NCI-H2029 (cell line): ENCODE measurements at regions not wholly inside any gene's neighbourhood (a gene's known extent, or its start where the extent isn't known, plus 50 kb on each side); places are given as distances from the start of the nearest gene placed in this dataset.

ENCODE experiments used
- DNase-seq: peaks from one replicate; lab custom pipeline; 2025; lab: John Stamatoyannopoulos, UW

DNA sequence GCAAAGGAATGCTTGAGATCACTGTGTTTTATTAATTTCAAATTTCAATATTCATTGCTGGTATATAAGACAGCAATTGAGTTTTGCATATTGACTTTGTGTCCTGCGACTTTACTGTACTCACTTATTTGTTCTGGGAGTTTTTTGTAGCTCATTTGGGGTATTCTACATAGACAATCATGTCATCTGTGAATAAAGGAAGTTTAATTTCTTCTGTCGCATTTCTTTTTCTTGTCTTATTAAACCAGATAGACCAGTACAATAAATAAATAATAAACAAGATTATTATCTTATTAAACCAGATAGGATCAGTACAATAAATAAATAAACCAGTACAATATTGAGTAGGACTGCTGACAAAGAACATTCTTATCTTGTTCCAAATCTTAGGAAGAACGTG, 448.2 kb downstream of the RPS24 start:
- DNase-seq: no peak

DNA sequence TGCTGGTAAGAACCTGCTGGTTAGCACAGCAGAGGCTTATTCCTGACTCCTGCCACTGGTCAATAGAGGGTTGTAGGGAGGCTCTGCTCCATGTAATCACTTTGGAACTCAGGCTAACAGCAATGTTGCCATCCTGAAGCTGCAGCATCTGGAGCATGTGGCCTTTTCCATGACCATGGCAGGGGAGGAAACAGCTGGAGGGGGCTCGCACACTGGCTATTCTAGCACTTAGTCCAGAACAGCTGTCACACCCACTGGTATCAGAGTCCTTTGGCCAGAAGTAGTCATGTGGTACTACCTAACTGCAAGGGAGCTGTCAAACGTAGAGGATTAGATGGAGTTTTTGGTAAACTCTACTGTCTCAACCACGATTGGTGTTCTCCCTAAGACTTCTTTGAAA, 450.0 kb downstream of the RPS24 start:
- DNase-seq: no peak

DNA sequence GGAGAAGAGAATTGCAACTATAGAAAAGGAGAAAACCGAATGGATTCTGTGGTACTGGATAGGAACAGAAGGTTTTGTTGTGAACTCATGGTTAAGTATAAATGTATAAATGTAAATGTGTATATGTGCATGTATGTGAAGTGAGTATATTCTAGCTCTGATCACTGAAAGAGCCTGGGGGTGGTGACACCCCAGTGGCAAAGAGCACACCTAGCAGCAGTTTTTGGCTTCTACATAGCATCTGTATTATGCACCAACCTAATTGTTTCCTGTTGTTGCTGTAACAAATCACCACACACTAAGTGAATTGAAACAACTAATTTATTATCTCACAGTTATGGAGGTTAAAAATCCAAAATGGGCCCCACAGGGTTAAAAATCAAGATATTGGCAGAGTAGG, 455.4 kb downstream of the RPS24 start:
- DNase-seq: no peak

DNA sequence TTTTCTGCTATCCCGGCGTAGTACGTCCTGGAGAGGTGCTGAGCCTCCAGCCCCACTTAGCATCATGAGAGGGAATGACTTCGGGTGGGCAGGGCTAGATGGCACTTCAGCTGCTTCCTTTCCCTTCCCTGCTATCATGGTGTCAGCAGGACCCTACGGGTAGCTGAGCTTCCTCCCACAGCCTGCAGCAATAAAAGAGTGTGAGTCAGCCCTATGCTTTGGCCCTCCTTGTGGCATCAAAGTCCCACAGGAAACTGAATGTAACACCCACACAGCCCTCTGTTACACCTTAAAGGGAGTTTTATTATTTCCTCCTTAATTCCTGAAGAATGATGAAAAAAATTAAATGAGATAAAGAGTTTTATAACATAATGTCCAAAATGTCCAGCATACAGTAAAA, 458.1 kb downstream of the RPS24 start:
- no peak for DNase-seq

DNA sequence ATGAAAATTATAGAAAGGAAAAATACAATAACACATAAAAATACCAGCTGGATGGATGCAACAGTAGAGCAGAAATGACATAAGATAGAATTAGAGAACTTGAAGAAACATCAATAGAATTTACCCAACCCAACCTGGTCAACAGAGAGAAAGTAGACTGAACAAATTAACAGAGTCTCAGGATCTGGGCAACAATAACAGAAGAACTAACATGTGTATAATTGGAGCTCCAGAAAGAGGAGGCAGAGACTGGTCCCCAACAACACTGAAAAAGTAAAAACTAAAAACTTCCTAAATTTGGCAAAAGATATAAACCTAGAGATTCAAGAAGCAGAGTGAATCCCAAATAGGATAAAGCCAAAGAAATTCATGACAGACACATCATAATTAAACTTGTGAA, 458.8 kb downstream of the RPS24 start:
- DNase-seq: no peak

DNA sequence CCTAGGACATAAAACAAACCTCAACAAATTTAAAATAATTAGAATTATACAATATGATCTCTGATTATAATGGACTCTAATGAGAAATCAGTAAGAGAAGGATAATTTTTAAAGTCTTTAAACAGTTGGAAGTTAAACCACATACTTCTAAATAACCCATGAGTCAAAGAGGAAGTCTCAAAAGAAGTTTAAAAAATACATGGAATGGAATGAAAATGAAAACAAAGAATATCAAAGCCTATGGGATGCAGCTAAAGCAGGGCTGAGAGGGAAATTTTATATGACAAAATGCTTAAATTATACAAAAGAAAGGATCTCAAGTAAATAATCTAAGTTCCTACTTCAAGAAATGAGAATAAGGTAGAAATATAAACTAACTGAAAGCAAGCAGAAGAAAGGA, 460.5 kb downstream of the RPS24 start:
- DNase-seq: no peak

DNA sequence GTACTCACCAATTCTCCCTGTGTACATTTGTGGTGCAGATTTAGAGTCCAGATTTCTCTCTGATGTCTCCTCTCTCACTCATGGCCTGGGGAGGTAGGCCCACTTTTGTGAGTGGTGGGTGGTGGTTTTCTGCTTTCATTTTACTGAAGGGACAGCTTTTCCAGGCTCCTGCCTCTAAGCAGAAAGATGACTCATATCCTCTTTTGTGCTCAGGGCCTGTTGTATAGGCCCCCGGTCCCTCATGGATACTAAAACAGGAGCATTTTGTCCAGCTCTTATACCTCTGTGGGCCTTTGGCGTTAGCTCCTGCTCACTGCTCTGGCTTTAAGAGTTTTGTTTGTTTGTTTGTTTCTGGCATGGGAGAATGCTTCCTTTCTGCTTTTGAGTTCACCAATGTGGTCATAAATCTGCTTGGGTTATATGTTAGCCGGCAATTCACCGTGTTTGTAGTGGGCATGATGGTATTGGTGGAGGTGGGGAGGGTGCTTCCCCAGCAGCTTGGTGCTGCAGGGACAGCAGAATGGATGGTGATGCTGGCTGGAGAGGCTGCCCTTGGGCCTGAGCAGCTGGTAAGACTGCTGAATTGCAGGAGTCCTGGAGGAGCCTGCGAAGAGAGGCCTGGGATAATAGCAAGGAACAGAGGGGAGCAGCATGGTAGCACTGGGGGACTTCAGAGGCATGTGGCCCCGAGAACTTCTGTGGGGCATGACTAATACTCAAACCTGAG, 468.7 kb downstream of the RPS24 start:
- DNase-seq: no peak

DNA sequence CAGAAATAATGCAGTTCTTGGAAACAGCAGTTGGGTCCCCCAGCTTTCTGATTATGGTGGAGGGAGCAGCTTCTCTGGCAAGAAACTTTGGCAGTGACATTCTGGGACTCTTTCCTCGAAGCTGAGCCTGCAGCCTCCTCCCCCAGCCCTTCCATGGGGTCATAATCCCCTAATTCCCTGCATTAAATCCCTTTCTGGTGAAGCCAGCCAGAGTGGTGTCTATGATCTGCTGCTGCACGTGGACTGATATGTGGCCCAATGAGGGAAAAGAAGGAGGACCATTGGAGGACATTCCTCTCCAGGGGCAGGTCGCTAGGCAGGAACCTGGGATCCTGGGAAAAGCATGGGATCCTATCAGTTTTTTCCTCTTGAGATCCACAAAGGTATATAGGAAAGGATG, 470.5 kb downstream of the RPS24 start:
- DNase-seq: no peak

DNA sequence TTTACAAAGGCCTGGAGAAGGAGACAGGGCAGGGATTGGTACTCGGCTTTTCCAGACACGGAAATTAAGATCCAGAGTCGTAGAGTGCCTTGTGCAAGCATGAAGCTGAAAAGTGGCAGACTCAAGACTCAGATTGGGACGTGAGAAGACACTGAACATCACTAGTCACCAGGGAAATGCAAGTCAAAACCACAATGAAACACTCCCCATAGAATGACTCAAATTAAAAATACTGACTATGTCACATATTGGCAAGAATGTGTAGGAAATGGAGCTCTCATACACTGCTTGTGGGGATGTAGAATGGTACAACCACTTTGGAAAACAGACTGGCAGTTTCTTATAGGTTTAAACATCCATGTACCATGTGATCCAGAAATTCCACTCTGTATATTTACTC, 472.0 kb downstream of the RPS24 start:
- DNase-seq: no peak

DNA sequence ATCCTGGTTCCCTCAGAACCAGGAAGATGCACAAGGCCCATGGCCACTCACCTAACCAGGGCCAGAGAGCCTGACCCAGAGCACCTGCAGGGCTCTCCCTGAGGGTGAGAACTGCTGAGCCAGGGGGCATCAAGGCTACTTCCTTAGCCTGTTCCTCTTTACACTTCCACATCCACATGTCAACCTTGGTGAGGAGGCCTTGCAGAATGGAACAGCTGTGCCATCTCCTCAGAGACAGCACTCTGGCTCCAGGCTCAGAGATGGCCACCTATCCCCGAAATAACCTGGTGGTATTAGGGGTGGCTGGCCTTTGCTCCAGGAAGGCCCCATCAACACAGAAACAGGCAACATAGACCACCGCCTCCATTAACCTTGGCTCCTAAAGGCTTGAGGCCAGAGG, 473.0 kb downstream of the RPS24 start:
- no peak for DNase-seq

DNA sequence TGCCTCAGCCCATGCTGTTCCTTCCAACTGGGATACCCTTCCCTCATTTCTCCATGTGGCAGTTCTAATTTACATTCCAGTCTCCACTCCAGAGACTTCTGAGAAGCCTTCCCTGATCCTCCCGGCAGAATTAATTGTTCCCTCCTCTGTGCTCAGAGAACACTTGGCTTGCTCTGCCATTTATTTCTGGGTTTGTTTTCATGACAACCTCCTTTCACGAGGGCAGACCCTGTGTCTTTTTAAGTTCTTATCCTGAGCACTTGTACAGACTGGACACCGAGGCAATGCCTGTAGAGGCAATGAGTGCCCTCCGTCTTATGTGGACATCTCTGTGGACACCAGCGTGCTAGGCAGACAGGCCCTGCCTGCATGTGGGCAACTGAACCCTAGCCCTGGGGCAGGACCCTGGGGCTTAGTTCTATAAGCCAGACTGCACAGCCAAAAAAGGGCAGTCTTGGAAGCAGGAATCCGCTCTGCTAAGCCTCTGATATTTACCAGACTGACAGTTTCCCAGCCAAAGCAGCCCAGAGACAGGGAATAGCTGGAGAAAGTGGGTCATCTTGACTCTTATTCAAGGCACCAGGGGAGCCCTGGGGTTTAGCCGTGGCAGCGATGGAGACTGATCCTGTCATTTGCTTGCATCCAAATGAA, 474.0 kb downstream of the RPS24 start:
- DNase-seq: no peak

DNA sequence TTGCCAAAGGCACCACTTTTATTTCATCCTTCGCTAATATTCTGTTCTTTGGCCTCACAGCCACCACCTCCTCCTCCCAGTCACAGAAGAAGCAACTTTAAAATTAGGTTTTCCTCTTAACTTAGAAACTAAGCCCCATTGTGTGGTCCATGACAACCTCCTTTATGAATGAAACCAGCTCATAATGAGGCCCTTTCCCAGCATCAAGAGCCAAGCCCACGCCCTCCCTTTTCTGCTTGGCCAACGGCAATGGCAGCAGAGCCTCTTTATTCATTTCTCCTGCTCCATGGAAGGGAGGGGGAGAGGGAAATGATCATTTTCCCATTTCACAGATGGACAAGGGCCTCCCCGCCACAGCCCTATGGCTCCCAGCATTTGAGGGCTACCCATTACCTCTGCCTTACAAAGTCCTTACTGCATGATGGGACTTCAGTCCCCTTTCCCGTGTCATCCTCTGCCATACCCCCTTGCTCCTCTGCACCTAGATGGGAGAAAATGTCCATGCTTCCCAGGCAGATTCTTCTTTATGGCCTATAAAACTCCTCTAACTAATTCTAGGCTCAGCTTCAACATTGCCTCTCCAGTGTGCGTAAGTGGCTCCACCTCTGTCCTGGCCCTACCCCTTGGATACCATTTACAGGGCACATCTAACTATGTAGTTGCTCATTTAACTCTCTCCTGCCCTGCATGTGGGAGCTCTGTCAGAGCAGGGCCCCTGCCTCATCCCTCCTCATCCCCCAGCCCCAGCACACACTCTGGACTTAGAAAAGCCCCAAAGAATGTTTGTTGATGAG, 475.5 kb downstream of the RPS24 start:
- DNase-seq: no peak

DNA sequence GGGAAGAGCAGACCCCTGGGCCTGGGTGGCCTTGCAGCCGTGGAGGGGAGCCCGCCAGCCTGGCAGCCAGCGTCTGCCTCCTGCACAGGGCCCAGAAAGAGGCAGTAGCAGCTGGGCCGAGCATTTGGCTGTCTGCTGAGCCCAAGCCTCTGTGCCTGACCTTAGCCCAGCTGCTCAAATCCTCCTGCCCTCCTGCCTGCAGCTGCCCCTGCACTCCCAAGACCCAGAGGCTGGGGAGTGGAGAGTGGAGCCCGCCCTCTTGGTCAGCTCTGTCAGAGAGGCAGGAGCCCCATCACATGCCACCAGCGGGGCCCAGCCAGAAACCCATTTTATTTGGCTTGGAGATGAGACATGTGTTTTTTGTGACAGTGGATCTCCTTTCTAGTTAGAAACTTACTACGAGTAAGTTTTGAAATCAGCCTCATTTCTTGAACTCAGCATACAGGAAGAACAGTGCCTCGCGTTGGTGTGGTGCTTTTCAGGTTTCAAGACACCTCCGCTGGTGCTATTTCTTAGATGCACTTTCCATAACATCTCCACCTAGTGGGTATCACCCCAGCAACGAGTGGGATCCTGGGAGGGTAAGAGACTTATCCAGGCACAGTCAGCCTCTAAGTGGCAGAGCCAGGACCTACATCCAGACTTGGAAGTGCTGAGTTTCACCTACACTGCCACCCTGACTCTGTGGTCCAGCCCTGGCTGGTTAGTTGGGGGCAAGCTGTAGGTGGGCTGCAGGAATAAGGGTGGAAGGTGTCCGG, 477.1 kb downstream of the RPS24 start:
- DNase-seq: no peak

DNA sequence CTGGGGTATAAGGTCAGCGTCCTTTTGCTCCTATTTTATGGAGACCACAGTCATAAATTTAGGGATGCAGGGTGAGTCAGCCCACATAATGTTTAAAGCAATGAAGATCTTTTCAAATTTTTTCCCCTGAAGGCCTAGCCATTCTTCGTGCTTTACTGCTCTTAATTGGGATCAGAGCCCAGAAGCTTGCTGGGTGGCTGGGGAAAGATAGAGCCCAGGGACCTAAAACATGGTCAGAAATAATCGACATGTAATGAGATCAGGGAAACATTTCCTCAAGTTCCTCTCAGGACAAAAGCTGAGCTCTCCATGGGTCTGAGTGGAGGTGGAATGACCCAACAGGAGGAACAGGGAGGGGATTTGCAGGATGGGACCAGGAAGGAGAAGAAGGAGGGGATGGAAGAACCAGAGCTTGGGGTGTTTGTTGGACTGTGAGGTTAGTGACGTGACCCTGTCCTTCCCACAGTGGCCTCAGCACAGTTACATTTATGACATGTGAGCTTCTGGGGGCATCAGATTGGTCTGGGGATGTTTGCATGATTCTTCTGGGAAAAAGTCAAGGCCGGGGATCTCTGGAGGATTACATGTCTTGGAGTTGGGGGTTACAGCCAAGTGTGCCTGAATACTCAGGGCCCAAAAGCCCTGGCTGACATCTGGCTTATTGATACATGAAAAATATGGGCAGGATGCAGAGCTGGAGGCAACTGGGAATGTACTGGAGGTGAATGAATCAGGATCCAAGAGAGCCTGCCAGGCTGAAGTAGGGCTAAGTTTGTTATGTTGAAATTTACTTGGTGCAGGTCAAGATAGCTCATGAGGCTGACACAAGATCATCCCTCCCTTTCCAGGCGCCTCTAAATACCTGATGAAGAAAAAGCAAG, 477.9 kb downstream of the RPS24 start:
- DNase-seq: no peak

DNA sequence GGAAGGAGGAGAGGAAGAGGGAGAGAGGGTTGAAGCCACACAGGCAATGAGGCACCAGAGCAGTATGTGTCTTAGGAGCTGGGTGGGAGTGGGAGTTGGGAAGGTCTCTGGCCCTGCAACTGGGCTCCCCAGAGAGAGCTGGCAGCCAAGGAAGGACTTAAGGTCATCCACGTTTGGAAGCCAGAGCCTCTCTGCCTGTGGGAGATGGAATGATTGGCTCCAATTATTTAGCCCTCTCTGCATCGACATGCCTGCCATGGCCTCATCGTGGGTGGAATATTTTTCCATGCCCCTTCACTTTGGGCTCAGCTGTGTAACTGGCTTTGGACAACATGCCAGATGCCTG, 478.5 kb downstream of the RPS24 start:
- no peak for DNase-seq

DNA sequence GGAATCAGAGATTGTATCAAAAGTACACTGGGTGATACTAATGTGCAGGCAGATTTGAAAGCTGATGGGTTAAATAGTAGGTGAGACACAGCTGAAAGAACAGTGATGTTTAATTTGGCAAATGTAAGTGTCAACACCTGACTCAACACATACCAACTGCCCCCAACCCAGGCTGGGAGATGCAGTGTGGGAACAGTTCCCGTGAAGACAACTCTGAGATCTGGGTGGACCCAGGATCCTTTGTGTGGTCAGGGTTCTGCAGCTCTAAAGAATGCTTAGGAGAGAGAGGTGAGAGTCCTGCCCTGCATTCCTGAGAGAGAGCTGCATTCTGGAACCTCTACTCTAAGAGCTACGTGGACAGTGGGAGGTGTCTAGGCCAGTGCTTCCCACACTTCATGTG, 479.7 kb downstream of the RPS24 start:
- DNase-seq: no peak

DNA sequence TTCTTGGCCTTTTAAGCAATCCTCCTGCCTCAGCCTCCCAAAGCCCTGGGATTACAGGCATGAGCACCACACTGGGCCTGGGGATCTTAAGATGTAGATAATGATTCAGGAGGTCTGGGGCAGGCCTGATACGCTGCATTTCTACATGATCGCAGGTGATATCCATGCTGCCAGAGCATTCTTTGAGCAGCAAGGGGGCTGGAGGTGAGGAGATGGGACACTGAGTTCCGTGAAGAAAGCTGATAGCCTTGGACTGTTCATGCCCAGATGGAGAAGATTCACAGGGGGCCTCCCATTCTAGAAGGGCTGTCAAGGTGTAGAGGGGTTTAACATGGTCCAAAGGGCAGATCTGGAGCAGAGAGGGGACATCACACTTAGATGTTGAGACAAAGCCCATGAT, 480.3 kb downstream of the RPS24 start:
- no peak for DNase-seq

DNA sequence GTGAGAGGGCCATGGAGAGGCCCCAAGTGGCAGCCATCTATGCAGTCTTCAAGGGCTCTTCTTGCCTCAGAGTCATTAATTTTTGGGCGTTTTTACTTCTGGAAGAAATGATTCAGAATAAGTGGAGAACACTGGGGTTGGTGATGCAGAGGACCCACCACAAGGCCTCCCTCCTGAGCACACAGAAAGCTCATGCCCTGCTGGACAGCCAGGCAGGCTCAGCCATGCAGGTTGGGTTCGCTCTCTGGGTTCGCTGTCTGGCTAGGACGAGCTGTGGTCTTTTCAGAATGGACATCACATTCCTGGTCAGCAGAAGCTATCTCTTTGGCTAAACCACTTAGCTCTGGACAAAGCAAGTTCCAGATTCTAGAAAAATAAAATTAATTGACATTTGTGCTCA, 480.8 kb downstream of the RPS24 start:
- DNase-seq: no peak

DNA sequence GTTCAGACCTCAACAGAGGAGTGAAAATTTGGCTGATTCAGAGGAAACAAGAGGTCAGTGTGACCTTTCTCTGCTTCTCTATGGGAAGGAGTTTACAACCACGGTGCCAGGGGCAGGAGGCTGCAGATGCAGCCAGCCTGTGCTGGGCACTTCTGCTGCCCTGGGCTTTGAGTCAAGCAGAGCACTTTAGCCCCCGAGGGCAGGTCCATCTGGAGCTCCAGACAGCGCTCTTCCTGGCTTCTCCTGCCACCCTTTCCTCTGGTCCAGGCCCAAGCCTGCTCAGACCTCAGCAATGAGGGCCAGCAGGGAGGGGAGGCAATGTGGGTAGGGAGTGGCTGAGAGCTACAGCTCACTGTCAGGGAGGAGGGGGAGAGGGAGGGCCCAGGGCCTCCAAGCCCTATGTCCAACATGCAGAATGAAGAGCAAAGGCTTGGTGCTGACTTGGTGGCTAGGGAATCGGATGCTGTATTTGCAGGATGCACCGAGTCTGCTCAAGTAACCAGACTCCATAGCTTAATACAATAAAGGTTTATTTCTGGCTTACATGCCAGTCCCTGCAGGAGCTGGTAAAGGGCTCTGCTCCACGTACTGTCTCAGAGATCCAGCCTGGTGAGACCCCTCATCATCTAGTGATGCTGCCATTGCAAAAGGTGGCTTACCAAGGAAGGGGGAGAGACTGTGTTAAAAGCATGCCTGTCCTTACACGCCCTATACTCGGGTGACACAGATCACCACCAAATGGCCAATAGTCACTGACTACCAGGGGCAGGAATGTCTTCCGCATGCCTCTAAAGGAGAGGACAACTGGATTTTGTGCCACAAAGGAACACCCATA, 481.6 kb downstream of the RPS24 start:
- no peak for DNase-seq

DNA sequence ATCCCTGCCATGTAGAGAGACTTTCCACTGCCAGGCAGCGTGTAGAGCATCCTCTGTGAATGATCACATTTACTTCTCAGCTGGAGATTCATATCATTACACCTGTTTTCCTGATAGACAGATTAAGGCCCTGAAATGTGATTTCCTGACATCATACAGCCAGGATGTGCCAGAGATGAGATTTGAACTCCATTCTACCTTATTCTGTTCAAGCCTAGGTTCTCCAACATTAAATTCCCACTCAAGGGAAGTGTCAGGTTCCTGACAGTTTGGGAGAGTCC, 482.1 kb downstream of the RPS24 start:
- no peak for DNase-seq

DNA sequence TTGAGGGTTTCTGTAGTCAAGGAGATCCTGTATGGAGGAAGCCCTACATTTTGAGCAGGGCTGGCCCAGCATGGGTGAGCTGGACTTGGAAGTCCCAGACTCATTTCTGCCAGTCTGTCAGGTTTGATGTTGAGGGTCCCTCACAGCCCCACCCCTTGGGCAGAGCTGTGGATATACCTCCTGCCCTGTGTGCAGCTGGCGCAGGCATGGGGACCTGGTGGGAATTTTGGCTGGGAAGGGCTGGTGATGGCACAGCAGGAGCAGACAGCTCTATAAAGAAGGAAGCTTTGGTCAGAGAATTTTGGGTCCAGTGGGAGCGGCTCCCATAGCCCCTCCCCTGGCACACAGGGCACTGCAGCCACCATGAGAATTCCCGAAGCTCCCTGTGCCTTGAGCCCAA, 482.6 kb downstream of the RPS24 start:
- DNase-seq: no peak
